ENCODE measurements at regions not wholly inside any gene's neighbourhood (a gene's known extent, or its start where the extent isn't known, plus 50 kb on each side); places are given as distances from the start of the nearest gene placed in this dataset.

GRCh38 chr12:107843351-107844311 is 69.1 kb downstream of the ASCL4 start:
- WGBS, 2 donors (ENCODE audit: low coverage in 1 of 2), result 0 to 9% methylated on average over 1 to 36 of the region's 59 CpGs
- in situ Hi-C loops (cut with MboI; ENCODE audit: low pct_ligation_motif_present in 1 of 4, low pct_unique_long_range_greater_than_20kb in 1 of 4, low sequenced_read_pairs in 3 of 4), result no loop called here
- H3K36me3 ChIP-seq, result no peaks in the 10 kb centered on the region
- H3K27ac ChIP-seq, result no peak overlapping the region
- peaks cover 84% of the 10 kb centered on the region for H3K27me3 ChIP-seq
- peak overlapping the region in 1 of 4 donors; percentile 33 for H3K4me3 ChIP-seq
- H3K9me3 ChIP-seq, result no peaks in the 10 kb centered on the region
- no peak for DNase-seq
- no peak for TF ChIP-seq POLR2AphosphoS5 (IDR thresholded peaks at IDR 0.05)
- intact Hi-C loops (cut with DNase I; ENCODE audit: low total_unique reads), result no loop called here
- peaks cover 0 to 20% (median 9%) of the 10 kb centered on the region in 4 donors for H3K4me1 ChIP-seq

GRCh38 chr12:107844312-107844921 is 69.9 kb downstream of the ASCL4 start:
- no peak for DNase-seq
- Histone ChIP-seq H3K4me1 (peaks cover 0 to 20% (median 9%) of the 10 kb centered on the region in 4 donors), H3K27me3 (peaks cover 89% of the 10 kb centered on the region), H3K27ac (no peak overlapping the region), H3K4me3 (peak overlapping the region in 1 of 4 donors; percentile 33), H3K9me3 (no peaks in the 10 kb centered on the region), H3K36me3 (no peaks in the 10 kb centered on the region)
- in situ Hi-C loops (cut with MboI; ENCODE audit: low pct_ligation_motif_present in 1 of 4, low pct_unique_long_range_greater_than_20kb in 1 of 4, low sequenced_read_pairs in 3 of 4) (no loop called here), intact Hi-C loops (cut with DNase I; ENCODE audit: low total_unique reads) (no loop called here)
- 12% methylated on average over 34 of the region's 54 CpGs; no CpG with 5 or more reads in 1 of the 2 donors for WGBS, 2 donors (ENCODE audit: low coverage in 1 of 2)
- TF ChIP-seq CTCF (IDR thresholded peaks at IDR 0.05) (no peak), EP300 (IDR thresholded peaks at IDR 0.05; ENCODE audit: low read depth) (no peak), POLR2AphosphoS5 (IDR thresholded peaks at IDR 0.05) (no peak)

- WGBS, 2 donors (ENCODE audit: low coverage in 1 of 2), result 40% methylated on average over 51 of the region's 51 CpGs; no CpG with 5 or more reads in 1 of the 2 donors
- H3K36me3 ChIP-seq, result no peaks in the 10 kb centered on the region
- TF ChIP-seq EP300 (IDR thresholded peaks at IDR 0.05; ENCODE audit: low read depth), result no peak
- no peak for TF ChIP-seq POLR2A (IDR thresholded peaks at IDR 0.05)
- TF ChIP-seq POLR2AphosphoS5 (IDR thresholded peaks at IDR 0.05), result no peak
- TF ChIP-seq CTCF (IDR thresholded peaks at IDR 0.05), result no peak
- intact Hi-C loops (cut with DNase I; ENCODE audit: low total_unique reads), result no loop called here
- no peak overlapping the region for H3K4me3 ChIP-seq
- H3K4me1 ChIP-seq, result peaks cover 0 to 20% (median 9%) of the 10 kb centered on the region in 4 donors
- no peak for DNase-seq
- H3K9me3 ChIP-seq, result no peaks in the 10 kb centered on the region
- H3K27me3 ChIP-seq, result peaks cover 93% of the 10 kb centered on the region
- in situ Hi-C loops (cut with MboI; ENCODE audit: low pct_ligation_motif_present in 1 of 4, low pct_unique_long_range_greater_than_20kb in 1 of 4, low sequenced_read_pairs in 3 of 4), result no loop called here
- no peak overlapping the region for H3K27ac ChIP-seq
Observed at GRCh38 chr12:107845226-107845979, 70.9 kb downstream of the ASCL4 start.

- intact Hi-C loops (cut with DNase I; ENCODE audit: low total_unique reads) (no loop called here), in situ Hi-C loops (cut with MboI; ENCODE audit: low pct_ligation_motif_present in 1 of 4, low pct_unique_long_range_greater_than_20kb in 1 of 4, low sequenced_read_pairs in 3 of 4) (no loop called here)
- TF ChIP-seq POLR2AphosphoS5 (IDR thresholded peaks at IDR 0.05) (no peak), EP300 (IDR thresholded peaks at IDR 0.05; ENCODE audit: low read depth) (no peak), CTCF (IDR thresholded peaks at IDR 0.05) (no peak), POLR2A (IDR thresholded peaks at IDR 0.05) (no peak)
- 56% methylated on average over 17 of the region's 17 CpGs; no CpG with 5 or more reads in 1 of the 2 donors for WGBS, 2 donors (ENCODE audit: low coverage in 1 of 2)
- DNase-seq, result no peak
- H3K4me1 ChIP-seq, result peaks cover 0 to 20% (median 9%) of the 10 kb centered on the region in 4 donors
- no peak overlapping the region for H3K4me3 ChIP-seq
- peaks cover 87% of the 10 kb centered on the region for H3K27me3 ChIP-seq
- H3K36me3 ChIP-seq, result no peaks in the 10 kb centered on the region
- H3K9me3 ChIP-seq, result no peaks in the 10 kb centered on the region
- no peak overlapping the region for H3K27ac ChIP-seq
Observed at GRCh38 chr12:107845980-107846659, 71.6 kb downstream of the ASCL4 start.
